GM12892 (cell line): ENCODE measurements at regions not wholly inside any gene's neighbourhood (a gene's known extent, or its start where the extent isn't known, plus 50 kb on each side); places are given as distances from the start of the nearest gene placed in this dataset.
"Not testable (repeated sequence)": the region's sequence is repeated elsewhere in the genome, so short reads cannot be mapped to it uniquely, and the experiment has no call there.

Experiments
- POLR2A ChIP-seq: IDR thresholded peaks from 2 replicates; pipeline ENCODE4 v1.6.1; 2011; ENCODE audit warnings: low read depth, low read length, control low read depth
- POLR2AphosphoS5 ChIP-seq: IDR thresholded peaks from 2 replicates; pipeline ENCODE4 v1.6.1; 2011; ENCODE audit warnings: low read depth, low read length, control low read depth
- TAF1 ChIP-seq: IDR thresholded peaks from 2 replicates; pipeline ENCODE4 v1.6.1; 2011; ENCODE audit warnings: low read depth, mild to moderate bottlenecking, control low read depth, low read length, borderline replicate concordance

- not testable (repeated sequence) for TF ChIP-seq POLR2AphosphoS5, POLR2A, TAF1
These were observed 511.0 kb downstream of the RPIA start for GRCh38 chr2:89202518-89202917.
